MM.1S (cell line): ENCODE measurements at regions not wholly inside any gene's neighbourhood (a gene's known extent, or its start where the extent isn't known, plus 50 kb on each side); places are given as distances from the start of the nearest gene placed in this dataset.

Source experiments
- CTCF ChIP-seq: fragments of 300-600 bp; sonication (generic); IDR thresholded peaks from 2 replicates; pipeline ENCODE4 v1.5.1; 2016; ENCODE audit warnings: antibody characterized with exemption, low read length, mixed read lengths
- EZH2 ChIP-seq: fragments of 300-600 bp; sonication (generic); optimal IDR thresholded peaks from 2 replicates; pipeline ENCODE3; 2017; ENCODE audit warnings: low read depth, mild to moderate bottlenecking, antibody characterized with exemption, low read length, mixed read lengths

- TF ChIP-seq CTCF (no peak), EZH2 (no peak)
Measured at GRCh38 chr4:96016634-96017299, 176.9 kb downstream of the PDHA2 start.
